Panc1 (cell line): ENCODE measurements at regions not wholly inside any gene's neighbourhood (a gene's known extent, or its start where the extent isn't known, plus 50 kb on each side); places are given as distances from the start of the nearest gene placed in this dataset.

Experiments
- ATAC-seq: fragments of 200-7000 bp; cut with Tn5 transposase; 2 replicates; pipeline ENCODE4 v1.9.1; 2020; ENCODE audit warnings: mild to moderate bottlenecking, moderate library complexity
- BruUV-seq: library from RNA; stranded (reverse); fragments of 400-500 nt; replicated peaks from 2 replicates; lab custom pipeline; 2021; lab: Mats Ljungman, UMichigan
- CTCF ChIA-PET: fragments of 300-600 bp; sonication (Branson Sonifier 250); formaldehyde crosslinking; loops from one replicate; lab custom pipeline; 2022; ENCODE audit warnings: antibody characterized with exemption; lab: Charles Lee
- POLR2A ChIA-PET: fragments of 300-600 bp; sonication (Branson Sonifier 250); formaldehyde crosslinking; loops from one replicate; lab custom pipeline; 2022; ENCODE audit warnings: antibody characterized with exemption; lab: Charles Lee
- DNase-seq: peaks from one replicate; pipeline ENCODE4 v3.0.0-alpha.2; 2010; ENCODE audit warnings: low read depth, low spot score
- H3K27ac ChIP-seq: 2 replicates; pipeline ENCODE4 v1.5.1; 2011; ENCODE audit warnings: mild to moderate bottlenecking, low read length, inconsistent platforms
- H3K27me3 ChIP-seq: fragments of 200-500 bp; sonication (Bioruptor generic); 2 replicates; pipeline ENCODE4 v1.6.0; 2014; ENCODE audit warnings: low read length, inconsistent platforms; ENCODE audit not compliant: control insufficient read depth, insufficient read depth
- H3K36me3 ChIP-seq: fragments of 200-500 bp; sonication (Bioruptor generic); 2 replicates; pipeline ENCODE4 v1.5.1; 2014; ENCODE audit warnings: inconsistent platforms, mild to moderate bottlenecking, low read length, moderate library complexity; ENCODE audit not compliant: control insufficient read depth, insufficient read depth
- H3K4me1 ChIP-seq: 2 replicates; pipeline ENCODE4 v1.5.1; 2011; ENCODE audit warnings: inconsistent platforms, mild to moderate bottlenecking, low read length, moderate library complexity; ENCODE audit not compliant: control insufficient read depth, insufficient read depth
- H3K4me3 ChIP-seq, 2 experiments: 2 replicates each; pipeline ENCODE4 v1.5.1; 2011 to 2012; ENCODE audit warnings: low read depth in 2 of 2, low read length in 2 of 2, mild to moderate bottlenecking in 2 of 2, inconsistent platforms in 1 of 2, moderate library complexity in 1 of 2
- H3K9me3 ChIP-seq: fragments of 200-500 bp; sonication (Bioruptor generic); 2 replicates; pipeline ENCODE4 v1.5.1; 2014; ENCODE audit warnings: low read depth, mild to moderate bottlenecking, inconsistent platforms, low read length, moderate library complexity; ENCODE audit not compliant: control insufficient read depth, insufficient read depth
- CTCF ChIP-seq: fragments of 450-650 bp; IDR thresholded peaks from 2 replicates; pipeline ENCODE4 v1.5.1; 2017; ENCODE audit warnings: mild to moderate bottlenecking
- POLR2AphosphoS5 ChIP-seq: IDR thresholded peaks from 2 replicates; pipeline ENCODE4 v1.6.1; 2012; ENCODE audit warnings: mild to moderate bottlenecking, low read depth, low read length, moderate library complexity
- REST ChIP-seq, 2 experiments: IDR thresholded peaks; 2 replicates each; pipeline ENCODE4 v1.6.1; 2011 to 2012; ENCODE audit warnings: low read depth in 2 of 2, control low read depth in 1 of 2, low read length in 1 of 2, mild to moderate bottlenecking in 1 of 2, moderate library complexity in 1 of 2; ENCODE audit not compliant: insufficient read depth in 1 of 2
- SIN3A ChIP-seq: IDR thresholded peaks from 2 replicates; pipeline ENCODE4 v1.6.1; 2012; ENCODE audit warnings: low read depth, mild to moderate bottlenecking, low read length, moderate library complexity, borderline replicate concordance; ENCODE audit not compliant: insufficient read depth
- TCF7L2 ChIP-seq: IDR thresholded peaks from 2 replicates; pipeline ENCODE4 v1.6.1; 2011; ENCODE audit warnings: mild to moderate bottlenecking, low read depth, low read length, inconsistent platforms
- in situ Hi-C: cut with HindIII; loops from 2 replicates; pipeline ENCODE4 v1.10.0; 2016; ENCODE audit warnings: low sequenced_read_pairs, low pct_unique_long_range_greater_than_20kb
- intact Hi-C: fragments of 100-400 bp; cut with micrococcal nuclease; formaldehyde crosslinking; loops from one replicate; pipeline ENCODE4 v1.10.0; 2022; ENCODE audit not compliant: unreplicated experiment

GRCh38 chr13:80054806-80055205 lies 286.1 kb downstream of the SPRY2 start:
- BruUV-seq, result no TSS peak
- DNase-seq (no peak), ATAC-seq (no peak)
- CTCF ChIA-PET, result no interaction called here
- TF ChIP-seq REST (IDR thresholded peaks at IDR 0.05; ENCODE audit: insufficient read depth in 1 of 2, low read depth in 2 of 2, low read length in 1 of 2) (no peak), POLR2AphosphoS5 (no peak), CTCF (no peak), TCF7L2 (no peak), SIN3A (no peak)
- Histone ChIP-seq H3K9me3 (peaks cover 5% of the 10 kb centered on the region; the same call in 1 of the 2 replicates), H3K4me1 (peaks cover 3% of the 10 kb centered on the region; the same call in 1 of the 2 replicates), H3K27me3 (no peaks in the 10 kb centered on the region), H3K4me3 (no peak overlapping the region), H3K36me3 (no peaks in the 10 kb centered on the region), H3K27ac (no peak overlapping the region)
- intact Hi-C loops, result no loop called here
- POLR2A ChIA-PET, result no interaction called here
- in situ Hi-C loops, result no loop called here

GRCh38 chr13:80052286-80052685 lies 288.6 kb downstream of the SPRY2 start:
- Histone ChIP-seq H3K9me3 (peaks cover 5% of the 10 kb centered on the region; the same call in 1 of the 2 replicates), H3K4me3 (no peak overlapping the region), H3K4me1 (peaks cover 20% of the 10 kb centered on the region), H3K36me3 (no peaks in the 10 kb centered on the region), H3K27me3 (no peaks in the 10 kb centered on the region), H3K27ac (no peak overlapping the region)
- intact Hi-C loops, result no loop called here
- no TSS peak for BruUV-seq
- in situ Hi-C loops, result no loop called here
- CTCF ChIA-PET, result no interaction called here
- POLR2A ChIA-PET, result no interaction called here
- ATAC-seq (no peak), DNase-seq (no peak)
- TF ChIP-seq TCF7L2, result no peak
- TF ChIP-seq POLR2AphosphoS5, result no peak
- TF ChIP-seq REST (IDR thresholded peaks at IDR 0.05; ENCODE audit: insufficient read depth in 1 of 2, low read depth in 2 of 2, low read length in 1 of 2), result no peak
- TF ChIP-seq CTCF, result no peak
- TF ChIP-seq SIN3A, result no peak
